ENCODE measurements at regions not wholly inside any gene's neighbourhood (a gene's known extent, or its start where the extent isn't known, plus 50 kb on each side); places are given as distances from the start of the nearest gene placed in this dataset.

DNA sequence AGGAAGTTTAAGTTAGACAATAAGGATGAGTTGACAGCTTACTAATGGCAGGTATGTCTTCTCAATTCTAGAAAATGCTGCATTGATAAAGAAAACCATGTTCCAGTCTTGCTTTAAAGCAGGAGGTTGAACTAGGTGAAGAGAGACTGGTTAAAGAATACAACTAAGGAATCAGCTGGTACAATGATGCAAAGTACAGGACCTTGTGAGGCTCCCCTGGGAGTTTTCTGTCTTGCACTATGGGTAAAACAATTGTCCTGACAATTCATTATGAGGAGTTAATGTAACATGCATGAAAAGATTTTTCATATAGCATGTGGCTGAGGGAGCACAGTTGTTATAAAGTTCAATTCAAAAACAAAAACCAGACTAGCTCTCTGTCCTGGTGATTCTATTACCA is 157.2 kb downstream of the BMP2 start:
- CTCF ChIA-PET: interaction anchor here (1.6 kb wide), 1 partner anchor 10 kb away, joined by 6 read pairs; no protein-coding TSS in a partner anchor
- no peak for TF ChIP-seq HDGF (IDR thresholded peaks at IDR 0.05; ENCODE audit: borderline replicate concordance)
- no peak for TF ChIP-seq L3MBTL2 (conservative IDR thresholded peaks at IDR 0.05)
- no peak for TF ChIP-seq ARNT (IDR thresholded peaks at IDR 0.05)
- TF ChIP-seq TARDBP (IDR thresholded peaks at IDR 0.05): no peak
- TF ChIP-seq NFRKB (IDR thresholded peaks at IDR 0.05): no peak
- TF ChIP-seq SUZ12 (IDR thresholded peaks at IDR 0.05): no peak
- no peak for TF ChIP-seq LEF1 (IDR thresholded peaks at IDR 0.05; ENCODE audit: borderline replicate concordance)
- TF ChIP-seq ZNF384 (IDR thresholded peaks at IDR 0.05): no peak
- no peak for TF ChIP-seq FOXK2 (IDR thresholded peaks at IDR 0.05)
- no peak for TF ChIP-seq CTBP1 (IDR thresholded peaks at IDR 0.05; ENCODE audit: borderline replicate concordance)
- no peak for TF ChIP-seq FOXM1 (IDR thresholded peaks at IDR 0.05; ENCODE audit: borderline replicate concordance)
- TF ChIP-seq, protein P1, sequence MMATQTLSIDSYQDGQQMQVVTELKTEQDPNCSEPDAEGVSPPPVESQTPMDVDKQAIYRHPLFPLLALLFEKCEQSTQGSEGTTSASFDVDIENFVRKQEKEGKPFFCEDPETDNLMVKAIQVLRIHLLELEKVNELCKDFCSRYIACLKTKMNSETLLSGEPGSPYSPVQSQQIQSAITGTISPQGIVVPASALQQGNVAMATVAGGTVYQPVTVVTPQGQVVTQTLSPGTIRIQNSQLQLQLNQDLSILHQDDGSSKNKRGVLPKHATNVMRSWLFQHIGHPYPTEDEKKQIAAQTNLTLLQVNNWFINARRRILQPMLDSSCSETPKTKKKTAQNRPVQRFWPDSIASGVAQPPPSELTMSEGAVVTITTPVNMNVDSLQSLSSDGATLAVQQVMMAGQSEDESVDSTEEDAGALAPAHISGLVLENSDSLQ (IDR thresholded peaks at IDR 0.05): no peak
- TF ChIP-seq FOXA1 (IDR thresholded peaks at IDR 0.05): no peak
- TF ChIP-seq BHLHE40 (IDR thresholded peaks at IDR 0.05; ENCODE audit: borderline replicate concordance): no peak
- no peak for TF ChIP-seq SP1 (IDR thresholded peaks at IDR 0.05)
- TF ChIP-seq ELF4 (IDR thresholded peaks at IDR 0.05): no peak
- POLR2A ChIA-PET: no interaction called here
- DNase-seq (ENCODE audit: extremely low spot score): no peak

DNA sequence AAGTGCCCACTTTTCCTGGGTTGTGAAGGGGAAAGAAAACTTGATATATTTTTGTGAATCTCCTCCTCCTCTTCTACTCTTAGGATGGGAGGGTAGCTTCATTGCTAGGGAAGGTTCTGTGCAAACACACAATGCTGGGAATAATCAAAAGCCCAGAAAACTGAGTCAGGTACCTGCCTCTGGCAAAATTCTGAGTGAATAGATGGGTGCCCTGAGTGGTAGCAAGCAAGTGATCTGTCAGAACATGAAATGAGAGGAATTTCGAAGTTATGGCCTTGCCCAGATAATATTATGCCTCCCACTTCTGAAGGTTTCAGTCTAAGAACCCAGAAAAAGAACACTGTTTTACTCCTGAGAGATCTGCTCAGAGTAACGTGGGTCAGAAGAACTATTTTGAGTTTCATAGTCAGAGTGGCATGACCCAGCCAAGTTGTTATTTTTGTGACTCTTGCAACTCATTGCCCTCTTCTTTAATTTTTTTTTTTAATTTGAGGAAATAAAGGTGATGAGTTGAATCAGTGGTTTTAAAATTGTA is 158.3 kb downstream of the BMP2 start:
- POLR2A ChIA-PET: no interaction called here
- CTCF ChIA-PET: no interaction called here
- no peak for DNase-seq (ENCODE audit: extremely low spot score)
- TF ChIP-seq HDGF (IDR thresholded peaks at IDR 0.05; ENCODE audit: borderline replicate concordance): no peak
- no peak for TF ChIP-seq CTBP1 (IDR thresholded peaks at IDR 0.05; ENCODE audit: borderline replicate concordance)
- no peak for TF ChIP-seq FOXK2 (IDR thresholded peaks at IDR 0.05)
- TF ChIP-seq, protein P1 (IDR thresholded peaks at IDR 0.05): no peak
- no peak for TF ChIP-seq LEF1 (IDR thresholded peaks at IDR 0.05; ENCODE audit: borderline replicate concordance)
- TF ChIP-seq ZNF384 (IDR thresholded peaks at IDR 0.05): no peak
- TF ChIP-seq SUZ12 (IDR thresholded peaks at IDR 0.05): no peak
- TF ChIP-seq NFRKB (IDR thresholded peaks at IDR 0.05): no peak
- no peak for TF ChIP-seq SP1 (IDR thresholded peaks at IDR 0.05)
- no peak for TF ChIP-seq BHLHE40 (IDR thresholded peaks at IDR 0.05; ENCODE audit: borderline replicate concordance)
- no peak for TF ChIP-seq ELF4 (IDR thresholded peaks at IDR 0.05)
- TF ChIP-seq FOXM1 (IDR thresholded peaks at IDR 0.05; ENCODE audit: borderline replicate concordance): no peak
- TF ChIP-seq FOXA1 (IDR thresholded peaks at IDR 0.05): no peak
- TF ChIP-seq TARDBP (IDR thresholded peaks at IDR 0.05): no peak
- TF ChIP-seq ARNT (IDR thresholded peaks at IDR 0.05): no peak

DNA sequence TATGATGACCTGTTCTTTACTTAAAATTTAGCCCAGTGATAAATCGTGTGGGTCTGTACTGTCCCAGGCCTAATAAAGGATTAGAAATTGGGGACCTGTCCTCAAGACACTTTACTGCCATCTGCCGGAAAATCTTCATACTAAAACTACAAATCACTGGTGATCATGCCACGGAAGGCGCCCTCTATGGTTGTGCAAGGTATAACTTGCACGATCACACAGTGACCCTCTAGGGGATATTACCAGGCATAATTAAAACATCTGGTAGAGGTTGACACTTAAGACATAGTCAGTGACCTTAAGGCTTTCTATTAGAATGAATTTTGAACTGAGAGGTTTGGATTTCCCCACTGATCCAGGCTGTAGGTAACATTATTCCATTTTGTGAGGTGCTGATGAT is 172.6 kb downstream of the BMP2 start:
- POLR2A ChIA-PET: no interaction called here
- CTCF ChIA-PET: interaction anchor here (0.6 to 0.9 kb wide), 2 partner anchors 121 to 158 kb away, joined by 3 read pairs; no protein-coding TSS in a partner anchor
- TF ChIP-seq FOXM1 (IDR thresholded peaks at IDR 0.05; ENCODE audit: borderline replicate concordance) (no peak), NFRKB (IDR thresholded peaks at IDR 0.05) (no peak), HDGF (IDR thresholded peaks at IDR 0.05; ENCODE audit: borderline replicate concordance) (no peak), L3MBTL2 (conservative IDR thresholded peaks at IDR 0.05) (no peak), SP1 (IDR thresholded peaks at IDR 0.05) (no peak), ELF4 (IDR thresholded peaks at IDR 0.05) (no peak), ARNT (IDR thresholded peaks at IDR 0.05) (no peak), FOXA1 (IDR thresholded peaks at IDR 0.05) (no peak), CTBP1 (IDR thresholded peaks at IDR 0.05; ENCODE audit: borderline replicate concordance) (no peak), BHLHE40 (IDR thresholded peaks at IDR 0.05; ENCODE audit: borderline replicate concordance) (no peak), FOXK2 (IDR thresholded peaks at IDR 0.05) (no peak), LEF1 (IDR thresholded peaks at IDR 0.05; ENCODE audit: borderline replicate concordance) (no peak), SUZ12 (IDR thresholded peaks at IDR 0.05) (no peak)
- TF ChIP-seq, protein P1 (IDR thresholded peaks at IDR 0.05): no peak
- peak; percentile 38 for DNase-seq (ENCODE audit: extremely low spot score)

DNA sequence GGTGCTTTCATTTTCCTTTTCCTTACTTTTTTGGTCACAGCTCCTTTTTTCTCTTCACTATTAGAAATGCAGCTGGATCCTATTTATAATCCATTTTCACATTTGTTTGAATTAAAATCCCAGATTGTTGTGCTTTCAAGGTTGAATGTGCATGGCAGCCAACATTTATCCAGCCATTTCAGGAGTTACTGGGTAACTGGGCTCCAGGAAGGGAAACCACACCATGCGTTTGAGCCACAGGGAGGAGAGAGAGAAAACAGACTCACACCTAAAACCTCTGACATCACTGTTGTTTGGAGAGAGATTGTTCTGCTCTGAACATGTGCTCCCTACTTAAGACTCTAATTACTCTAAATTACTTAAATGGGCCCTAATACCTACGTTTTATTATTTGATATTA is 173.4 kb downstream of the BMP2 start:
- ChIA-PET CTCF (no interaction called here), POLR2A (no interaction called here)
- TF ChIP-seq FOXA1 (IDR thresholded peaks at IDR 0.05) (no peak), CTBP1 (IDR thresholded peaks at IDR 0.05; ENCODE audit: borderline replicate concordance) (no peak), ELF4 (IDR thresholded peaks at IDR 0.05) (no peak), ZNF384 (IDR thresholded peaks at IDR 0.05) (no peak), SUZ12 (IDR thresholded peaks at IDR 0.05) (no peak), L3MBTL2 (conservative IDR thresholded peaks at IDR 0.05) (no peak), HDGF (IDR thresholded peaks at IDR 0.05; ENCODE audit: borderline replicate concordance) (no peak), BHLHE40 (IDR thresholded peaks at IDR 0.05; ENCODE audit: borderline replicate concordance) (no peak), FOXK2 (IDR thresholded peaks at IDR 0.05) (no peak), NFRKB (IDR thresholded peaks at IDR 0.05) (no peak), TARDBP (IDR thresholded peaks at IDR 0.05) (no peak)
- TF ChIP-seq, protein P1 (IDR thresholded peaks at IDR 0.05): no peak
- no peak for DNase-seq (ENCODE audit: extremely low spot score)

DNA sequence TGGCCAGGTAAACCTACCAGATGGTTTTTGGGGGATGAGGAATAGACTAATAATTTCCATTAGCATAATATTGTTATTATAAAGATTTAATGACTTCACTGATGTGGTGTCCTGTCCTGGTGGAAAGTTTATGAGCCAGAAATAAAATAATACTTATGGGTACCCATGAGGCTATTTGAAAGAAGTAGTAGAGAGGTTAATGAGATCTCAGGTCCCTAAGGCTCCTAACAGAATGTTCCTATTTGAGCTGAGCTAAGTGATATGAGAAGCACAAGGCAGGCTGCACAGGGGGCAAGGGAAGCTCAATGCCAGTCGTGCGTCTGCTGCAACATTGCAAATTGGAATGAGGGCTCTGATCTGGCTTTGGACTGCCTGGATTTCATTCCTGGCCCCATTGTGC is 174.1 kb downstream of the BMP2 start:
- no peak for DNase-seq (ENCODE audit: extremely low spot score)
- TF ChIP-seq FOXK2 (IDR thresholded peaks at IDR 0.05) (no peak), HDGF (IDR thresholded peaks at IDR 0.05; ENCODE audit: borderline replicate concordance) (no peak), BHLHE40 (IDR thresholded peaks at IDR 0.05; ENCODE audit: borderline replicate concordance) (no peak), LEF1 (IDR thresholded peaks at IDR 0.05; ENCODE audit: borderline replicate concordance) (no peak), L3MBTL2 (conservative IDR thresholded peaks at IDR 0.05) (no peak), SP1 (IDR thresholded peaks at IDR 0.05) (no peak), FOXM1 (IDR thresholded peaks at IDR 0.05; ENCODE audit: borderline replicate concordance) (no peak), ARNT (IDR thresholded peaks at IDR 0.05) (no peak), FOXA1 (IDR thresholded peaks at IDR 0.05) (no peak), CTBP1 (IDR thresholded peaks at IDR 0.05; ENCODE audit: borderline replicate concordance) (no peak), SUZ12 (IDR thresholded peaks at IDR 0.05) (no peak), ELF4 (IDR thresholded peaks at IDR 0.05) (no peak), ZNF384 (IDR thresholded peaks at IDR 0.05) (no peak), NFRKB (IDR thresholded peaks at IDR 0.05) (no peak)
- TF ChIP-seq, protein P1 (IDR thresholded peaks at IDR 0.05): no peak
- ChIA-PET CTCF (interaction anchor here (1.1 kb wide), 1 partner anchor 23 kb away, joined by 5 read pairs; no protein-coding TSS in a partner anchor), POLR2A (no interaction called here)
